ENCODE measurements at regions not wholly inside any gene's neighbourhood (a gene's known extent, or its start where the extent isn't known, plus 50 kb on each side); places are given as distances from the start of the nearest gene placed in this dataset.
"Not testable (repeated sequence)": the region's sequence is repeated elsewhere in the genome, so short reads cannot be mapped to it uniquely, and the experiment has no call there.

DNA sequence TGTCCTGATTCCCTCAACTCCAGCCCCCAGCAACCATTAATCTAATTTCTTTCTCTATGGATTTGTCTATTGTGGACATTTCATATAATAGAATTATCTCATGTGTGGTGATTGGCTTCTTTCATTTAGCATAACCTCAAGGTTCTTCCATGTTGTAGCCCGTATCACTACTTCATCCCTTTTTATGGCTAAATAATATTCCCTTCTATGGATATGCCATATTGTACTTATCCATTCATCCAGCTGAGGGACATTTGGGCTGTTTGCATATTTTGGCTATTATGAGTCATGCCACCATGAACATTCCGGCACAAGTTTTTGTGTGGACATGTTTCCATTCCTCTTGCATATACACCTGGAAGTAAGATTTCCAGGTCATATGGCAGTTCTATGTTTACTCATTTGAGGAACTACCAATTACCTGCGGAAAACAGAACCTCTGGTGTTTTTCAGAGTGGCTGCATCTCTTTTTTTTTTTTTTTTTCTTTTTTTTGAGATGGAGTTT is 108.7 kb upstream of the MAP1LC3B2 start:
- no peak for ATAC-seq
- Mint-ChIP-seq H3K9me3 (no peaks in the 10 kb centered on the region), H3K27me3 (peaks cover 0 to 4% of the 10 kb centered on the region in 2 donors), H3K4me3 (no peak overlapping the region), H3K36me3 (no peaks in the 10 kb centered on the region), H3K4me1 (ENCODE audit: low read depth in 2 of 2) (peaks cover 0 to 6% of the 10 kb centered on the region in 2 donors), H3K27ac (no peak overlapping the region)
- no peak for DNase-seq (ENCODE audit: low spot score)

GRCh38 chr12:116452975-116453374 is 106.2 kb upstream of the MAP1LC3B2 start:
- peaks cover 8 to 11% of the 10 kb centered on the region in 2 donors for H3K27me3 Mint-ChIP-seq
- DNase-seq (ENCODE audit: low spot score); ATAC-seq; H3K9me3 Mint-ChIP-seq; H3K4me3 Mint-ChIP-seq; H3K36me3 Mint-ChIP-seq; H3K27ac Mint-ChIP-seq; H3K4me1 Mint-ChIP-seq (ENCODE audit: low read depth in 2 of 2): not testable (repeated sequence)

- H3K9me3 Mint-ChIP-seq, result no peaks in the 10 kb centered on the region
- H3K4me1 Mint-ChIP-seq (ENCODE audit: low read depth in 2 of 2), result peaks cover 0 to 6% of the 10 kb centered on the region in 2 donors
- DNase-seq (ENCODE audit: low spot score) (no peak), ATAC-seq (no peak)
- H3K27ac Mint-ChIP-seq, result no peak overlapping the region
- H3K4me3 Mint-ChIP-seq, result no peak overlapping the region
- peaks cover 8 to 11% of the 10 kb centered on the region in 2 donors for H3K27me3 Mint-ChIP-seq
- no peaks in the 10 kb centered on the region for H3K36me3 Mint-ChIP-seq
Measured at GRCh38 chr12:116453631-116454030, 105.5 kb upstream of the MAP1LC3B2 start.

- Mint-ChIP-seq H3K4me3 (no peak overlapping the region), H3K4me1 (ENCODE audit: low read depth in 2 of 2) (peaks cover 0 to 6% of the 10 kb centered on the region in 2 donors), H3K27me3 (peaks cover 8 to 11% of the 10 kb centered on the region in 2 donors), H3K9me3 (no peaks in the 10 kb centered on the region), H3K36me3 (no peaks in the 10 kb centered on the region), H3K27ac (no peak overlapping the region)
- ATAC-seq (no peak), DNase-seq (ENCODE audit: low spot score) (no peak)
Measured at GRCh38 chr12:116454076-116454475, 105.1 kb upstream of the MAP1LC3B2 start.

- no peak overlapping the region for H3K27ac Mint-ChIP-seq
- peaks cover 8 to 11% of the 10 kb centered on the region in 2 donors for H3K27me3 Mint-ChIP-seq
- H3K9me3 Mint-ChIP-seq, result no peaks in the 10 kb centered on the region
- peaks cover 0 to 6% of the 10 kb centered on the region in 2 donors for H3K4me1 Mint-ChIP-seq (ENCODE audit: low read depth in 2 of 2)
- H3K36me3 Mint-ChIP-seq, result no peaks in the 10 kb centered on the region
- ATAC-seq (no peak), DNase-seq (ENCODE audit: low spot score) (no peak)
- H3K4me3 Mint-ChIP-seq, result no peak overlapping the region
Measured at GRCh38 chr12:116454950-116455447, 104.2 kb upstream of the MAP1LC3B2 start.

DNA sequence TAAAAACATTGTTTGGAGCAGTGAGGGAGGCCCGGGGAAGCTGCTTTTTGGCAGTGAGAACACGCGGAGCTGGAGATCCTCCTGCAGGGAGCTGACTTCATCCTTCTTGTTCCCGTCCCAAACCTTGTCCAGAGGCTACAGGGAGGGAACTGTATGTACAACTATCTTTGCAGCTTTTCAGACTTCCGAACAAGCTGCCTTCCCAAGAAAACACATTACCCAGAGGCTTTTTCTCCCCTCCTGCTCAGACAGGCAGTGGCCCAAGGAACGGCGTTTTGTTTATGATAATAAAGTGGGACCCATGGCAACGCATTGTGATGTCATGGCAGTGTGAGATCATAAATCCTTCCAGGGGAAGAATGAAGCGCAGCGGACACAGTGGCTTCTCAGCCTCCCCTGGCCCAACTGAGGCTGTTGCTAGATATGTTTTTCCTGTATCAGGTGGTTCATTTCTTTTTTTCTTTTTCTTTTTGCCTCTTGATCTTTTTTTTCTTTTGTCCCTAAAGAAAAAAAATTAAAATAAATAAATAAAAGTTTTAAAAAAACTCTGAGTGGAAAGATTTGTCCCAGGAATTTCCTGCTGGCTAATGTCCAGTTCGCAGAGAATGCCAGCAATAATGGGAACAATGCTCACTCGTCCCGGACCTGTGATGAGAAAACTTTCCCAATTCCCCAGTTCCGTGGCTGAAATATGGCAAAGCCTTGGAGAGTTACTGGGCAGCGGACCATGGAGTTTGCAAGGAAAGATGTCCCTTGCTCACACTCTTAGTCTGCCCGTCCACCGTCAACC is 103.4 kb upstream of the MAP1LC3B2 start:
- Mint-ChIP-seq H3K9me3 (no peaks in the 10 kb centered on the region), H3K4me1 (ENCODE audit: low read depth in 2 of 2) (peaks cover 0 to 6% of the 10 kb centered on the region in 2 donors), H3K27ac (no peak overlapping the region), H3K27me3 (peaks cover 8 to 11% of the 10 kb centered on the region in 2 donors), H3K4me3 (no peak overlapping the region), H3K36me3 (no peaks in the 10 kb centered on the region)
- ATAC-seq (no peak), DNase-seq (ENCODE audit: low spot score) (no peak)

DNA sequence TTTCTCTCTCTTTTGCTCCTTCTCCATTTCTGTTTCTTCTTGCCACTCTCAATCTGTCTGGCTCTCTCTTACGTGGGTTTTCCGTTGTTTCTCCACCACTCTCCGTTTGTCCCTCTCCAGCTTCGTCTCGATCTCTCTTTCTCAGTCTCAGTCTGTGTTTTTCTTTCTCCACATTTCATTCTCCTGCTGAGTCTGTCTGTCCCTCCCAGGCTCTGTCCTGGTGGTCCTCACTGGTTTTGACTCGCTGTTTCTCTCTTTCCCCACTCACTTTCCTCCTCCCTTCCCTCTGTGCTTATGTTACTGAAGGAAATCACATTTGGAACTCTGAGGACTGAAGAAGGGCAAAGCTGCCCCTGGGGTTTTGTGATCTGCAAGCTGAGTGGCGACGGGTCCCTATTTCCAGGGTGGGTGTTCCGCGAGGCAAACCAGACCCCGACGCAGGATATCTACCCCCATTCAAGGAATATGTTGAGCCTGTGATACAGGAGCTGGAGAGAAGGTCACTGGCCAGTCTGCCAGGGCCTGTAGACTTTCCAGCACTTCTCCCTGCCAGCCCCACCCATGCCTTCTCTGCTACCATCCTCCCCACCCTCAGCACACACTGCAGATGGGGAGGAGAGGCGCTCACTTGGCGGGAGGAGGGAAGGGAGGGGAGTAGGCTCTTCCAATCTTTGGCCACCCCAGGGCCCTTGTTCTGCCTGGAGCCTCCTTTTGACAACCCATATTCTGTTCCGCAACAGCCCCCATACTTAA is 102.7 kb upstream of the MAP1LC3B2 start:
- Mint-ChIP-seq H3K4me1 (ENCODE audit: low read depth in 2 of 2) (peaks cover 0 to 6% of the 10 kb centered on the region in 2 donors), H3K9me3 (no peaks in the 10 kb centered on the region), H3K4me3 (no peak overlapping the region), H3K36me3 (no peaks in the 10 kb centered on the region), H3K27ac (no peak overlapping the region), H3K27me3 (peaks cover 8 to 11% of the 10 kb centered on the region in 2 donors)
- DNase-seq (ENCODE audit: low spot score) (no peak), ATAC-seq (no peak)

- Mint-ChIP-seq H3K36me3 (no peaks in the 10 kb centered on the region), H3K27me3 (peaks cover 8 to 11% of the 10 kb centered on the region in 2 donors), H3K9me3 (no peaks in the 10 kb centered on the region), H3K4me3 (no peak overlapping the region), H3K4me1 (ENCODE audit: low read depth in 2 of 2) (peaks cover 0 to 3% of the 10 kb centered on the region in 2 donors), H3K27ac (no peak overlapping the region)
- no peak for DNase-seq (ENCODE audit: low spot score)
- ATAC-seq, result no peak
Measured at GRCh38 chr12:116458492-116458891, 100.7 kb upstream of the MAP1LC3B2 start.

DNA sequence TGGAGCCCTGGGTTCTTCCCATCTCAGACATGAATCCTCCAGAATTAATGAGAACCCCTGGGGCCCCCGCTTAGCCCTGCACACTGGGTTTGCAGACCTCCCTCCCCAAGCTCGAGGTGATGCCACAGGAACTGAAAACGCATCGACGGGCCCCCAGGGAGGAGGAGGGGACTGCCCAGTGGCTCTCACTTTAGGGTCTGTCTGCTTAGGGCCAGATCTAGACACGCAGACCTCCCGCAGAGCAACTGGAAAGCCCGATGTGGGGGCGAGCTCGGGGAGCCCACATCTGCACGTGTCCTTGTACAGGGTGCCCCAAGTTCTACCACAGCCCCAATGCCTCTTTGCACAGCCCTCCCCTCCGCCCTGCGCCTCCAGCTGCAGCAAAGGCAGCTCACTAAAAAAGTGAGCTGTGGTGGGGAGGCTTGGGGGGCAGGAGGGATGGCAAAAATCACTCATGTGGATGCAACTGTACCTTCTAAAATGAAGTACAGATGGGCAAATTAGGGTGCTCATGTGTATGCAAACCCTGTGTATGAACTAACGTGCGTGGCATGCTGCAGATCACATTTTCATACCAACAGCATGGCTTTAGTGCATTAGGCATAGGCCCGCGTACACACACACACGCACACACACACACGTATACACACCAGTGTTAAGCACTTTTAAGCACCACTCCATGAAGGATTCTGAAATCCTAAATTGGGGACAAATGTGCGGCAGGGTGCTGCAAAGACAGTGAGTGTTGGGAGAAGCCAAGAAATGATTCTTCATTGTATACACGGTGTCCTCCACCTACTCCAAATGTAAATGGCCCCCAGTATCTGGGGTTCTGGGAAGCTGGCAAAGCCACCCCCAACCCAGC is 99.9 kb upstream of the MAP1LC3B2 start:
- Mint-ChIP-seq H3K27me3 (peaks cover 8 to 11% of the 10 kb centered on the region in 2 donors), H3K4me1 (ENCODE audit: low read depth in 2 of 2) (no peaks in the 10 kb centered on the region), H3K4me3 (no peak overlapping the region), H3K36me3 (no peaks in the 10 kb centered on the region), H3K9me3 (no peaks in the 10 kb centered on the region), H3K27ac (no peak overlapping the region)
- DNase-seq (ENCODE audit: low spot score), result no peak
- no peak for ATAC-seq

GRCh38 chr12:116459916-116460663 is 99.1 kb upstream of the MAP1LC3B2 start:
- Mint-ChIP-seq H3K9me3 (no peaks in the 10 kb centered on the region), H3K27me3 (peaks cover 8 to 11% of the 10 kb centered on the region in 2 donors), H3K27ac (no peak overlapping the region), H3K36me3 (no peaks in the 10 kb centered on the region), H3K4me3 (no peak overlapping the region), H3K4me1 (ENCODE audit: low read depth in 2 of 2) (no peaks in the 10 kb centered on the region)
- DNase-seq (ENCODE audit: low spot score) (no peak), ATAC-seq (no peak)

DNA sequence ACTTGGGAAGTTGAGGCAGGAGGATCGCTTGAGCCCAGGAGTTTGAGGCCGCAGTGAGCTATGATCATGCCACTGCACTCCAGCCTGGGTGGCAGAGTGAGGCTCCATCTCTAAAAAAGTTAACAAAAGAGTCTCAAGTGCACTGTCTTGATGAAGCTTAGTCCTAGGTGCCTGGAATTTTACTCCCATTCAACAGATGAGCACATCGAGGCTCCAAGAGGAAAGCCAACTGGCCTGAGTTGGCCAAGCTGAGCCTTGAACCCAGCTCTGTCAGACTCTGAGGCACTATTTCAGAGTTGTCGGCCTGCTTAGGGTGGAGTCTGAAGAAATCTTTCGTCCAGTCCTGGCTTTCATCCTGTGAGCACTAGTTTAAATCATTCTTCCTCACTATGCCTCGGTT is 98.1 kb upstream of the MAP1LC3B2 start:
- Mint-ChIP-seq H3K27me3 (peaks cover 7% of the 10 kb centered on the region in 2 donors), H3K27ac (no peak overlapping the region), H3K4me1 (ENCODE audit: low read depth in 2 of 2) (no peaks in the 10 kb centered on the region), H3K36me3 (no peaks in the 10 kb centered on the region), H3K9me3 (no peaks in the 10 kb centered on the region), H3K4me3 (no peak overlapping the region)
- ATAC-seq (no peak), DNase-seq (ENCODE audit: low spot score) (no peak)

DNA sequence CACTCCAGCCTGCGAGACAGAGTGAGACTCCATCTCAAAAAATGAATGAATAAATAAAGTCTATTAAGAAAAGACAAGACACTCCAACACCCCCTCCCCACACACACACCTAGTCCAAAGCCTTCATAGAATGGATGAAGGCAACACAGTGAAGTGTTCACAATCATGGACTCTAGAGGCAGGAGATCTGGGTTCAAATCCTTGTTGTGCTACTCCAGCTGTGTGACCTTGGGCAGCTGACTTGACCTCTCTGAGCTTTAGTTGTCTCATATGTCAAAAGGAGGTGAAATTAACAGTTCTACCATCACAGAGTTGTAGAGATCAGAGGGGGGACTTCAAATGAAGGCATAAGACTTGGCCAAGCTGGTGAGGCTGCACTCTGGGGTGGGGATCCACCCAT is 95.8 kb upstream of the MAP1LC3B2 start:
- no peak for DNase-seq (ENCODE audit: low spot score)
- ATAC-seq, result no peak
- no peaks in the 10 kb centered on the region for H3K4me1 Mint-ChIP-seq (ENCODE audit: low read depth in 2 of 2)

GRCh38 chr12:116465407-116465806 is 93.8 kb upstream of the MAP1LC3B2 start:
- no peak overlapping the region for H3K27ac Mint-ChIP-seq
- peaks cover 0 to 2% of the 10 kb centered on the region in 2 donors for H3K4me1 Mint-ChIP-seq (ENCODE audit: low read depth in 2 of 2)

More for the DNA sequence above, 95.8 kb upstream of the MAP1LC3B2 start:
- H3K9me3 Mint-ChIP-seq, result no peaks in the 10 kb centered on the region
- no peaks in the 10 kb centered on the region for H3K36me3 Mint-ChIP-seq
- H3K27me3 Mint-ChIP-seq, result no peaks in the 10 kb centered on the region
- no peak overlapping the region for H3K27ac Mint-ChIP-seq
- H3K4me3 Mint-ChIP-seq, result no peak overlapping the region

More at GRCh38 chr12:116465407-116465806, 93.8 kb upstream of the MAP1LC3B2 start:
- no peak for ATAC-seq
- Mint-ChIP-seq H3K4me3 (no peak overlapping the region), H3K27me3 (peaks cover 0 to 8% of the 10 kb centered on the region in 2 donors), H3K9me3 (no peaks in the 10 kb centered on the region), H3K36me3 (no peaks in the 10 kb centered on the region)
- no peak for DNase-seq (ENCODE audit: low spot score)
